ENCODE measurements at regions not wholly inside any gene's neighbourhood (a gene's known extent, or its start where the extent isn't known, plus 50 kb on each side); places are given as distances from the start of the nearest gene placed in this dataset.

DNA sequence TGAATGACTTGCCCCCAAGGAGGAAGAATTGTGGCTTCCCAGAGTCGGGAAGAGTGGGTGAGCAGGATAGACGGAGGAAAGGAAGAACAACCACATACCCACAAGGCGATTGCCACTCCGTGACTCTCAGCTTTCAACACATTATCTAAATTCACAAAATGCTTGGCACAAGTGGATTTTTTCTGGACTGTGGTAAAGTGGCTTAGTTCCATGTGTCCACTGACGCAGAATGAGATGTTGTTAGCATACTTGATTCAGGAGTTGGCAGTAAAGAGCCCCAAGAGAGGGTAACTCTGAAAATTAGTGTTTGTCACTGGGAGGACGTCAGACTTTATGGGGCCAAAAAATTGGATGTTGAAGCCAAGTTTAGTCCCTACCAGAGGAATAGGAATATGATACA lies 198.8 kb upstream of the CTNNB1 start:
- Histone ChIP-seq H3K9me3 (ENCODE audit: control insufficient read depth, low read depth, low read length) (no peaks in the 10 kb centered on the region), H2BK12ac (ENCODE audit: insufficient read length, low read depth, low read length) (no peak overlapping the region), H3K4me2 (ENCODE audit: insufficient read depth, insufficient read length, low read length) (no peak overlapping the region), H4K20me1 (ENCODE audit: control insufficient read depth, insufficient read depth, insufficient read length) (no peaks in the 10 kb centered on the region), H3K9ac (ENCODE audit: extremely low read depth, insufficient read length, low read length) (no peak overlapping the region), H2BK5ac (ENCODE audit: insufficient read length, low read length) (no peak overlapping the region), H3K27ac (ENCODE audit: insufficient read length, low read depth, low read length) (no peak overlapping the region), H3K4me1 (ENCODE audit: insufficient read depth, low read length) (peaks cover 20% of the 10 kb centered on the region), H4K5ac (ENCODE audit: insufficient read length, low read depth, low read length) (no peak overlapping the region), H2AFZ (ENCODE audit: low read length) (no peak overlapping the region), H3K79me2 (ENCODE audit: insufficient read depth, low read length) (no peaks in the 10 kb centered on the region), H3K4ac (ENCODE audit: low read depth, low read length) (no peak overlapping the region), H2BK120ac (ENCODE audit: low read depth, low read length, poor library complexity, severe bottlenecking) (no peak overlapping the region), H3K56ac (ENCODE audit: insufficient read length, low read depth, low read length) (no peak overlapping the region), H3K23me2 (ENCODE audit: insufficient read length, low read depth, low read length, poor library complexity, severe bottlenecking) (peaks cover 5% of the 10 kb centered on the region), H3K23ac (ENCODE audit: insufficient read length, low read depth, low read length) (no peak overlapping the region), H3K79me1 (ENCODE audit: insufficient read depth, low read depth, low read length, poor library complexity, severe bottlenecking) (no peaks in the 10 kb centered on the region), H4K91ac (ENCODE audit: insufficient read length, low read depth, low read length) (no peak overlapping the region), H2BK15ac (ENCODE audit: low read depth, low read length) (no peak overlapping the region), H2BK20ac (ENCODE audit: low read depth, low read length, poor library complexity, severe bottlenecking) (no peak overlapping the region), H3T11ph (ENCODE audit: low read length) (no peak overlapping the region), H4K8ac (replicated peaks; ENCODE audit: insufficient read length, low read depth, low read length) (no peak overlapping the region), H2AK5ac (ENCODE audit: insufficient read length, low read length) (no peak overlapping the region), H3K18ac (ENCODE audit: insufficient read length, low read depth, low read length) (no peak overlapping the region), H3K27me3 (ENCODE audit: insufficient read depth, low read length) (no peaks in the 10 kb centered on the region), H3K14ac (ENCODE audit: insufficient read depth, low read length) (no peak overlapping the region)
- no peak for DNase-seq
- TF ChIP-seq, protein P1, sequence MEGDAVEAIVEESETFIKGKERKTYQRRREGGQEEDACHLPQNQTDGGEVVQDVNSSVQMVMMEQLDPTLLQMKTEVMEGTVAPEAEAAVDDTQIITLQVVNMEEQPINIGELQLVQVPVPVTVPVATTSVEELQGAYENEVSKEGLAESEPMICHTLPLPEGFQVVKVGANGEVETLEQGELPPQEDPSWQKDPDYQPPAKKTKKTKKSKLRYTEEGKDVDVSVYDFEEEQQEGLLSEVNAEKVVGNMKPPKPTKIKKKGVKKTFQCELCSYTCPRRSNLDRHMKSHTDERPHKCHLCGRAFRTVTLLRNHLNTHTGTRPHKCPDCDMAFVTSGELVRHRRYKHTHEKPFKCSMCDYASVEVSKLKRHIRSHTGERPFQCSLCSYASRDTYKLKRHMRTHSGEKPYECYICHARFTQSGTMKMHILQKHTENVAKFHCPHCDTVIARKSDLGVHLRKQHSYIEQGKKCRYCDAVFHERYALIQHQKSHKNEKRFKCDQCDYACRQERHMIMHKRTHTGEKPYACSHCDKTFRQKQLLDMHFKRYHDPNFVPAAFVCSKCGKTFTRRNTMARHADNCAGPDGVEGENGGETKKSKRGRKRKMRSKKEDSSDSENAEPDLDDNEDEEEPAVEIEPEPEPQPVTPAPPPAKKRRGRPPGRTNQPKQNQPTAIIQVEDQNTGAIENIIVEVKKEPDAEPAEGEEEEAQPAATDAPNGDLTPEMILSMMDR (conservative IDR thresholded peaks at IDR 0.05), result no peak
- no CpG with 5 or more reads among the region's 6 CpGs for WGBS (ENCODE audit: extremely low coverage, insufficient read length, low lambda C conversion rate)
- Mint-ChIP-seq H3K4me1 (peaks cover 55 to 67% of the 10 kb centered on the region in 2 experiments), H3K9me3 (no peaks in the 10 kb centered on the region; a peak in 1 of 5 replicates), H3K27ac (no peak overlapping the region), H3K36me3 (ENCODE audit: insufficient read depth in 1 of 3, low read depth in 3 of 3) (no peaks in the 10 kb centered on the region; a peak in 1 of 7 replicates), H3K4me3 (no peak overlapping the region), H3K27me3 (ENCODE audit: low read depth) (0 out of 2 replicates have a peak, but pooled peaks cover 1% of the 10 kb centered on the region)

Data from H9 (cell line).